Brain microvascular endothelial cell (primary cell): ENCODE measurements at regions not wholly inside any gene's neighbourhood (a gene's known extent, or its start where the extent isn't known, plus 50 kb on each side); places are given as distances from the start of the nearest gene placed in this dataset.
A peak's percentile ranks its signal among the peaks of the same experiment; 100 is the strongest.

Source experiments
- DNase-seq: peaks from one replicate; pipeline ENCODE4 v3.0.0-alpha.2; 2020
- H3K27ac ChIP-seq: fragments of 250-450 bp; sonication (Bioruptor Pico); 2 replicates; pipeline ENCODE4 v1.5.1; 2020; ENCODE audit warnings: mild to moderate bottlenecking, moderate library complexity
- H3K27me3 ChIP-seq: fragments of 250-450 bp; sonication (Bioruptor Pico); replicated peaks from 2 replicates; pipeline ENCODE4 v1.5.1; 2020; ENCODE audit warnings: mild to moderate bottlenecking
- H3K36me3 ChIP-seq: fragments of 250-450 bp; sonication (Bioruptor Pico); replicated peaks from 2 replicates; pipeline ENCODE4 v1.5.1; 2020; ENCODE audit warnings: mild to moderate bottlenecking
- H3K4me3 ChIP-seq: 2 replicates; pipeline ENCODE4 v1.5.1; 2011; ENCODE audit warnings: low read depth, mild to moderate bottlenecking, control low read depth, low read length, moderate library complexity
- in situ Hi-C: cut with HindIII; loops from 2 replicates; pipeline ENCODE4 v1.10.0; 2017; ENCODE audit warnings: low sequenced_read_pairs, low pct_ligation_motif_present
- TF ChIP-seq, protein P1 (sequence below): IDR thresholded peaks from 2 replicates; pipeline ENCODE4 v1.5.1; 2011; ENCODE audit warnings: low read depth, mild to moderate bottlenecking, moderate library complexity, low read length, control low read depth, inconsistent platforms; ENCODE audit errors: missing control alignments

DNA sequence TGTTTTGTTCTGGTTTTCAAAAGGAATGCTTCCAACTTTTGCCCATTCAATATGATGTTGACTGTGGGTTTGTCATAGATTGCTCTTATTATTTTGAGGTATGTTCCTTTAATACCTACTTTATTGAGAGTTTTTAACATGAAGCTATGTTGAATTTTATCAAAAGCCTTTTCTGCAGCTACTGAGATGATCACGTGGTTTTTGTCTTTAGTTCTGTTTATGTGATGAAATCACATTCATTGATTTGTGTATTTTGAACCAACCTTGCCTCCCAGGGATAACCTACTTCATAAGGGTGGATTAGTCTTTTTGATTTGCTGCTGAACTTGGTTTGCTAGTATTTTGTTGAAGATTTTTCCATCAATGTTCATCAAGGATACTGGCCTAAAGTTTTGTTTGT, 92.7 kb upstream of the TCF21 start:
- Histone ChIP-seq H3K27ac (no peak overlapping the region), H3K27me3 (no peaks in the 10 kb centered on the region), H3K36me3 (no peaks in the 10 kb centered on the region), H3K4me3 (no peak overlapping the region)
- in situ Hi-C loops: no loop called here
- DNase-seq: no peak
- TF ChIP-seq, protein P1, sequence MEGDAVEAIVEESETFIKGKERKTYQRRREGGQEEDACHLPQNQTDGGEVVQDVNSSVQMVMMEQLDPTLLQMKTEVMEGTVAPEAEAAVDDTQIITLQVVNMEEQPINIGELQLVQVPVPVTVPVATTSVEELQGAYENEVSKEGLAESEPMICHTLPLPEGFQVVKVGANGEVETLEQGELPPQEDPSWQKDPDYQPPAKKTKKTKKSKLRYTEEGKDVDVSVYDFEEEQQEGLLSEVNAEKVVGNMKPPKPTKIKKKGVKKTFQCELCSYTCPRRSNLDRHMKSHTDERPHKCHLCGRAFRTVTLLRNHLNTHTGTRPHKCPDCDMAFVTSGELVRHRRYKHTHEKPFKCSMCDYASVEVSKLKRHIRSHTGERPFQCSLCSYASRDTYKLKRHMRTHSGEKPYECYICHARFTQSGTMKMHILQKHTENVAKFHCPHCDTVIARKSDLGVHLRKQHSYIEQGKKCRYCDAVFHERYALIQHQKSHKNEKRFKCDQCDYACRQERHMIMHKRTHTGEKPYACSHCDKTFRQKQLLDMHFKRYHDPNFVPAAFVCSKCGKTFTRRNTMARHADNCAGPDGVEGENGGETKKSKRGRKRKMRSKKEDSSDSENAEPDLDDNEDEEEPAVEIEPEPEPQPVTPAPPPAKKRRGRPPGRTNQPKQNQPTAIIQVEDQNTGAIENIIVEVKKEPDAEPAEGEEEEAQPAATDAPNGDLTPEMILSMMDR: no peak

- no peak overlapping the region for H3K27ac ChIP-seq
- no peak overlapping the region for H3K4me3 ChIP-seq
- in situ Hi-C loops: no loop called here
- no peaks in the 10 kb centered on the region for H3K27me3 ChIP-seq
- no peak for DNase-seq
- H3K36me3 ChIP-seq: no peaks in the 10 kb centered on the region
- TF ChIP-seq, protein P1: no peak
These were observed 89.9 kb upstream of the TCF21 start for GRCh38 chr6:133799043-133799442.

- in situ Hi-C loops: no loop called here
- Histone ChIP-seq H3K4me3 (no peak overlapping the region), H3K27ac (no peak overlapping the region)
These were observed 86.1 kb upstream of the TCF21 start for GRCh38 chr6:133802861-133803260.

GRCh38 chr6:133804265-133804664, 84.6 kb upstream of the TCF21 start:
- no peaks in the 10 kb centered on the region for H3K27me3 ChIP-seq
- no peak overlapping the region for H3K4me3 ChIP-seq
- in situ Hi-C loops: no loop called here
- peak; percentile 22 for DNase-seq
- H3K27ac ChIP-seq: no peak overlapping the region
- H3K36me3 ChIP-seq: no peaks in the 10 kb centered on the region
- TF ChIP-seq, protein P1: no peak

More at GRCh38 chr6:133802861-133803260, 86.1 kb upstream of the TCF21 start:
- TF ChIP-seq, protein P1: no peak
- no peak for DNase-seq
- no peaks in the 10 kb centered on the region for H3K27me3 ChIP-seq
- H3K36me3 ChIP-seq: no peaks in the 10 kb centered on the region

DNA sequence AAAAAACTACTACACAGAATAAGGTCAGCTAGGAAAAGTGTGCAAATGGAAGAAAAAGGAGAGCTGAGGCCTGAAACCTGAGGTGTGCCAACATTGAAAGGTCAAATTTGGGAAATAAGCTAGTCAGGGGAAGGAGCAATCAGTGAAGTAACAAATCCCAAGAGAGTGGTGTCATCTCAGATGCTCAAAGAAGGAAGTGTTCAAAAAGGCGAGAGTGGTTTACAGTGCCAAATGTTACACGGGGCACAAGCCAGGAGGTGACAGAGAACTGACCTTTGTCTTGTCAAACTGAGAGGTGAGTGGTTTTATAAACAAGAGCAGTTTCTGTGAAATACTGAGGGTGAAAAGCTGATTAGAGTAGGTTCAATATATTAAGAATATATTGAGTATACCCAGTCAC, 83.0 kb upstream of the TCF21 start:
- H3K4me3 ChIP-seq: no peak overlapping the region
- no peaks in the 10 kb centered on the region for H3K36me3 ChIP-seq
- H3K27me3 ChIP-seq: no peaks in the 10 kb centered on the region
- H3K27ac ChIP-seq: no peak overlapping the region
- TF ChIP-seq, protein P1: no peak
- DNase-seq: no peak
- in situ Hi-C loops: no loop called here

GRCh38 chr6:133806382-133807140, 82.4 kb upstream of the TCF21 start:
- DNase-seq: peak; percentile 32
- Histone ChIP-seq H3K27me3 (no peaks in the 10 kb centered on the region), H3K4me3 (no peak overlapping the region), H3K27ac (no peak overlapping the region), H3K36me3 (no peaks in the 10 kb centered on the region)
- in situ Hi-C loops: no loop called here
- TF ChIP-seq, protein P1: no peak
